ENCODE measurements at regions not wholly inside any gene's neighbourhood (a gene's known extent, or its start where the extent isn't known, plus 50 kb on each side); places are given as distances from the start of the nearest gene placed in this dataset.

DNA sequence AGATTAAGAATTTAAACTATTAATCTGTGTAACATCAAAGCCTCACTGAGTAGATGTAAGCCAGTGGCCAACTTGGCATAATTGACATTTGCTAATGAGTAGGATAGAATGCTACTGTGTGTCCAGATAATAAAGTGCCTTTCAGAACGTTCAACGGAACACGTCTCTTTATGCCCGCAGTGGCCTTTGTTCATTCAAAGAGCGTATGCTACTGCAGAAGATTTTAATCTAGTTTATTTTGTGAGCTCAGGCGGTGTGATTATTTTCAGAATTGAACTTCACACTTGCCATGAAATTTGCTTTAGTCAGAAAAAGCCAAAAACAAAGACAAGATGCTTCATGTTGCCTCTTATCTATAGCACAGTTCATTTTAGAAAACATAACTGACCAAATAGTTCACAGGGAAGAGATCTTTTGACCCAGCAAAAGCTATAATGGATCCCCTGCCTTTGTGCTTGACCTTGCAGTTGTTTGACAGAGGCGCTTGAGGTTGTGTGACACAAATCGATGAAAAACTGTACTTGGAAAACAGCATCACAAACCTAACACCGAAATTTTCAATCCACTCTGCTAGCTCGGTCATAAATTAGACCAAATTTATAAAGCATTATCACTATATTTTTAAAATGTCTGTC is 530.9 kb upstream of the TYRP1 start:
- in situ Hi-C loops (cut with MboI; ENCODE audit: low sequenced_read_pairs) (no loop called here), dilution Hi-C loops (cut with HindIII; ENCODE audit: low sequenced_read_pairs, unreplicated experiment) (no loop called here)
- WGBS, 2 experiments (ENCODE audit: extremely low coverage in 2 of 2, insufficient read length in 1 of 2) = no CpG with 5 or more reads among the region's 10 CpGs

More for the DNA sequence above, 530.9 kb upstream of the TYRP1 start:
- H3K9me1 ChIP-seq (ENCODE audit: insufficient read depth, low read length) = no peaks in the 10 kb centered on the region
- no peak overlapping the region for H4K91ac ChIP-seq (ENCODE audit: insufficient read depth, low read depth, low read length)
- no peaks in the 10 kb centered on the region for H3K27me3 ChIP-seq (ENCODE audit: control insufficient read depth, insufficient read depth, low read length)
- no TSS peak for BruUV-seq (replicated peaks)
- no peak overlapping the region for H2AK9ac ChIP-seq (replicated peaks; ENCODE audit: low read depth, low read length, poor library complexity)
- ATAC-seq (ENCODE audit: low read depth) = no peak
- no peak overlapping the region for H3K9ac ChIP-seq (ENCODE audit: low read depth, low read length)
- no peaks in the 10 kb centered on the region for H3K4me1 ChIP-seq (ENCODE audit: control insufficient read depth, insufficient read depth, low read length)
- no peak overlapping the region for H3K27ac ChIP-seq (ENCODE audit: insufficient read depth, low read length)
- no peak overlapping the region for H4K5ac ChIP-seq (ENCODE audit: low read depth, low read length)
- H3K14ac ChIP-seq (replicated peaks; ENCODE audit: low read depth, low read length) = no peak overlapping the region
- peaks cover 5% of the 10 kb centered on the region for H3K9me3 ChIP-seq (ENCODE audit: control insufficient read depth, insufficient read depth, low read length)
- no peak overlapping the region for H2AFZ ChIP-seq (replicated peaks; ENCODE audit: low read length, poor library complexity)
- TF ChIP-seq, protein P1, sequence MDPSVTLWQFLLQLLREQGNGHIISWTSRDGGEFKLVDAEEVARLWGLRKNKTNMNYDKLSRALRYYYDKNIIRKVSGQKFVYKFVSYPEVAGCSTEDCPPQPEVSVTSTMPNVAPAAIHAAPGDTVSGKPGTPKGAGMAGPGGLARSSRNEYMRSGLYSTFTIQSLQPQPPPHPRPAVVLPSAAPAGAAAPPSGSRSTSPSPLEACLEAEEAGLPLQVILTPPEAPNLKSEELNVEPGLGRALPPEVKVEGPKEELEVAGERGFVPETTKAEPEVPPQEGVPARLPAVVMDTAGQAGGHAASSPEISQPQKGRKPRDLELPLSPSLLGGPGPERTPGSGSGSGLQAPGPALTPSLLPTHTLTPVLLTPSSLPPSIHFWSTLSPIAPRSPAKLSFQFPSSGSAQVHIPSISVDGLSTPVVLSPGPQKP (IDR thresholded peaks at IDR 0.05; ENCODE audit: borderline replicate concordance, low read depth, low read length) = no peak
- TF ChIP-seq MAFK (IDR thresholded peaks at IDR 0.05; ENCODE audit: low read depth, low read length) (no peak), RFX5 (IDR thresholded peaks at IDR 0.05; ENCODE audit: low read depth, low read length) (no peak), FOS (IDR thresholded peaks at IDR 0.05; ENCODE audit: low read depth, low read length) (no peak), RAD21 (IDR thresholded peaks at IDR 0.05; ENCODE audit: low read length) (no peak), MAZ (IDR thresholded peaks at IDR 0.05; ENCODE audit: borderline replicate concordance, low read depth, low read length) (no peak), POLR2A (IDR thresholded peaks at IDR 0.05; ENCODE audit: low read depth, low read length) (no peak), RCOR1 (IDR thresholded peaks at IDR 0.05; ENCODE audit: insufficient replicate concordance, low read length) (no peak), CEBPB (IDR thresholded peaks at IDR 0.05; ENCODE audit: low read depth, low read length) (no peak), MXI1 (IDR thresholded peaks at IDR 0.05; ENCODE audit: borderline replicate concordance, low read depth, low read length) (no peak), CHD1 (IDR thresholded peaks at IDR 0.05; ENCODE audit: low read depth, low read length) (no peak), BHLHE40 (IDR thresholded peaks at IDR 0.05; ENCODE audit: low read depth, low read length) (no peak)
- TF ChIP-seq, protein P2, sequence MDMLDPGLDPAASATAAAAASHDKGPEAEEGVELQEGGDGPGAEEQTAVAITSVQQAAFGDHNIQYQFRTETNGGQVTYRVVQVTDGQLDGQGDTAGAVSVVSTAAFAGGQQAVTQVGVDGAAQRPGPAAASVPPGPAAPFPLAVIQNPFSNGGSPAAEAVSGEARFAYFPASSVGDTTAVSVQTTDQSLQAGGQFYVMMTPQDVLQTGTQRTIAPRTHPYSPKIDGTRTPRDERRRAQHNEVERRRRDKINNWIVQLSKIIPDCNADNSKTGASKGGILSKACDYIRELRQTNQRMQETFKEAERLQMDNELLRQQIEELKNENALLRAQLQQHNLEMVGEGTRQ (IDR thresholded peaks at IDR 0.05; ENCODE audit: low read depth, low read length) = no peak
- TF ChIP-seq, protein P3, sequence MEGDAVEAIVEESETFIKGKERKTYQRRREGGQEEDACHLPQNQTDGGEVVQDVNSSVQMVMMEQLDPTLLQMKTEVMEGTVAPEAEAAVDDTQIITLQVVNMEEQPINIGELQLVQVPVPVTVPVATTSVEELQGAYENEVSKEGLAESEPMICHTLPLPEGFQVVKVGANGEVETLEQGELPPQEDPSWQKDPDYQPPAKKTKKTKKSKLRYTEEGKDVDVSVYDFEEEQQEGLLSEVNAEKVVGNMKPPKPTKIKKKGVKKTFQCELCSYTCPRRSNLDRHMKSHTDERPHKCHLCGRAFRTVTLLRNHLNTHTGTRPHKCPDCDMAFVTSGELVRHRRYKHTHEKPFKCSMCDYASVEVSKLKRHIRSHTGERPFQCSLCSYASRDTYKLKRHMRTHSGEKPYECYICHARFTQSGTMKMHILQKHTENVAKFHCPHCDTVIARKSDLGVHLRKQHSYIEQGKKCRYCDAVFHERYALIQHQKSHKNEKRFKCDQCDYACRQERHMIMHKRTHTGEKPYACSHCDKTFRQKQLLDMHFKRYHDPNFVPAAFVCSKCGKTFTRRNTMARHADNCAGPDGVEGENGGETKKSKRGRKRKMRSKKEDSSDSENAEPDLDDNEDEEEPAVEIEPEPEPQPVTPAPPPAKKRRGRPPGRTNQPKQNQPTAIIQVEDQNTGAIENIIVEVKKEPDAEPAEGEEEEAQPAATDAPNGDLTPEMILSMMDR (conservative IDR thresholded peaks at IDR 0.05; ENCODE audit: low read depth, low read length) = no peak
- no peaks in the 10 kb centered on the region for H4K20me1 ChIP-seq (ENCODE audit: insufficient read depth, low read length)
- DNase-seq = no peak
- no peak overlapping the region for H3K23ac ChIP-seq (ENCODE audit: low read depth, low read length)
- no peak overlapping the region for H2BK15ac ChIP-seq (ENCODE audit: low read depth, low read length)
- H2BK120ac ChIP-seq (ENCODE audit: low read depth, low read length) = no peak overlapping the region
- no peak overlapping the region for H3K4me2 ChIP-seq (ENCODE audit: low read depth, low read length)
- intact Hi-C loops (cut with micrococcal nuclease) = no loop called here
- H3K36me3 ChIP-seq (ENCODE audit: control insufficient read depth, insufficient read depth, low read length) = no peaks in the 10 kb centered on the region
- H3K56ac ChIP-seq (ENCODE audit: extremely low read depth, insufficient read depth, low read length) = no peak overlapping the region
- H2AK5ac ChIP-seq (ENCODE audit: low read depth, low read length) = no peak overlapping the region
- H4K8ac ChIP-seq (ENCODE audit: low read depth in 2 of 2, low read length in 2 of 2) = no peak overlapping the region
- no peak overlapping the region for H3K4me3 ChIP-seq (ENCODE audit: insufficient read depth, low read depth, low read length)
- H2BK20ac ChIP-seq (ENCODE audit: low read depth, low read length) = no peak overlapping the region
- H3K4ac ChIP-seq (ENCODE audit: low read depth, low read length) = no peak overlapping the region
- H3K18ac ChIP-seq (ENCODE audit: low read depth, low read length) = no peak overlapping the region
- POLR2A ChIA-PET (ENCODE audit: unreplicated experiment) = no interaction called here
- no peaks in the 10 kb centered on the region for H3K79me1 ChIP-seq (ENCODE audit: low read depth in 1 of 2, low read length in 2 of 2)
- H2BK5ac ChIP-seq (ENCODE audit: low read depth, low read length, poor library complexity, severe bottlenecking) = no peak overlapping the region
- CTCF ChIA-PET = no interaction called here

Data from IMR-90 (cell line).